SK-N-SH (cell line): ENCODE measurements at regions not wholly inside any gene's neighbourhood (a gene's known extent, or its start where the extent isn't known, plus 50 kb on each side); places are given as distances from the start of the nearest gene placed in this dataset.

Experiments
- CTCF ChIA-PET: fragments of 300-600, 350-600 bp; formaldehyde crosslinking; extraction: SDS; loops from one replicate; lab custom pipeline; 2021; lab: Yijun Ruan, JAX
- POLR2A ChIA-PET: fragments of 350-600 bp; sonication (Branson Sonifier 250); formaldehyde crosslinking; extraction: SDS; loops from one replicate; lab custom pipeline; 2020; ENCODE audit warnings: antibody characterized with exemption, inconsistent platforms; lab: Yijun Ruan, JAX
- DNase-seq: peaks from one replicate; pipeline ENCODE4 v3.0.0; 2012
- H2AFZ ChIP-seq: fragments of 200-600 bp; sonication (generic); 2 replicates; pipeline ENCODE4 v1.8.1; 2016; ENCODE audit warnings: antibody characterized with exemption, mild to moderate bottlenecking, low read depth
- H3F3A ChIP-seq: fragments of 200-600 bp; sonication (generic); replicated peaks from 2 replicates; pipeline ENCODE3; 2016; ENCODE audit warnings: antibody characterized with exemption, mild to moderate bottlenecking; ENCODE audit not compliant: insufficient read depth
- H3K27ac ChIP-seq, 2 experiments: fragments of 200-500 bp in 1 of 2; fragments of 200-600 bp in 1 of 2; sonication (Bioruptor generic) in 1 of 2; sonication (generic), shearing (Covaris generic) in 1 of 2; 2 replicates each; pipeline versions ENCODE4 v1.5.1 to v1.6.1; 2014 to 2016; ENCODE audit warnings: low read depth in 2 of 2, inconsistent platforms in 1 of 2, low read length in 1 of 2, mild to moderate bottlenecking in 1 of 2, mixed read lengths in 1 of 2
- H3K27me3 ChIP-seq: fragments of 200-600 bp; sonication (generic), shearing (Covaris generic); 2 replicates; pipeline ENCODE4 v1.6.1; 2016; ENCODE audit warnings: mixed run types; ENCODE audit not compliant: insufficient read depth
- H3K36me3 ChIP-seq, 2 experiments: fragments of 200-500 bp in 1 of 2; fragments of 200-600 bp in 1 of 2; sonication (Bioruptor generic) in 1 of 2; sonication (generic) in 1 of 2; replicated peaks in 1 of 2; 2 replicates each; pipeline versions ENCODE3 to v1.5.1; 2014 to 2016; ENCODE audit warnings: low read length in 1 of 2, mild to moderate bottlenecking in 1 of 2; ENCODE audit not compliant: insufficient read depth in 2 of 2, control insufficient read depth in 1 of 2
- H3K4me1 ChIP-seq, 2 experiments: fragments of 200-500 bp in 1 of 2; fragments of 200-600 bp in 1 of 2; sonication (Bioruptor generic) in 1 of 2; sonication (generic), shearing (Covaris generic) in 1 of 2; 2 replicates each; pipeline versions ENCODE4 v1.5.1 to v1.6.1; 2014 to 2016; ENCODE audit warnings: low read depth in 1 of 2, low read length in 1 of 2, mixed run types in 1 of 2; ENCODE audit not compliant: insufficient read depth in 2 of 2, control insufficient read depth in 1 of 2
- H3K4me2 ChIP-seq: fragments of 200-600 bp; sonication (generic), shearing (Covaris generic); 2 replicates; pipeline ENCODE4 v1.6.1; 2017; ENCODE audit warnings: mixed run types
- H3K4me3 ChIP-seq, 2 experiments: fragments of 200-500 bp in 1 of 2; fragments of 200-600 bp in 1 of 2; sonication (Bioruptor generic) in 1 of 2; sonication (generic), shearing (Covaris generic) in 1 of 2; 2 replicates each; pipeline versions ENCODE4 v1.5.1 to v1.8.1; 2014 to 2016; ENCODE audit warnings: low read depth in 2 of 2, inconsistent platforms in 1 of 2, low read length in 1 of 2, mild to moderate bottlenecking in 1 of 2, mixed read lengths in 1 of 2, moderate library complexity in 1 of 2
- H3K79me2 ChIP-seq: fragments of 200-600 bp; sonication (generic); 2 replicates; pipeline ENCODE4 v1.8.1; 2017; ENCODE audit warnings: mild to moderate bottlenecking; ENCODE audit not compliant: insufficient read depth
- H3K9ac ChIP-seq: fragments of 200-600 bp; sonication (generic); 2 replicates; pipeline ENCODE4 v1.6.1; 2017; ENCODE audit warnings: mixed run types
- H3K9me2 ChIP-seq: fragments of 200-600 bp; sonication (generic); 2 replicates; pipeline ENCODE4 v1.6.1; 2017; ENCODE audit warnings: mixed run types
- H3K9me3 ChIP-seq: fragments of 200-600 bp; sonication (generic); 2 replicates; pipeline ENCODE4 v1.6.1; 2017; ENCODE audit warnings: mixed run types, mild to moderate bottlenecking, moderate library complexity
- H4K20me1 ChIP-seq: fragments of 200-600 bp; sonication (generic); 2 replicates; pipeline ENCODE4 v1.6.1; 2017; ENCODE audit warnings: mild to moderate bottlenecking, mixed run types; ENCODE audit not compliant: insufficient read depth
- ELF1 ChIP-seq: IDR thresholded peaks from 2 replicates; pipeline ENCODE4 v1.4.0; 2012
- EP300 ChIP-seq, 2 experiments: IDR thresholded peaks; 2 replicates each; pipeline versions ENCODE4 v1.4.0 to v1.6.1; 2012; ENCODE audit warnings: borderline replicate concordance in 1 of 2, low read depth in 1 of 2, low read length in 1 of 2
- FOSL2 ChIP-seq: IDR thresholded peaks from 2 replicates; pipeline ENCODE4 v1.4.0; 2012; ENCODE audit warnings: low read depth, mild to moderate bottlenecking, moderate library complexity, borderline replicate concordance
- GATA2 ChIP-seq: sonication (generic); formaldehyde crosslinking; IDR thresholded peaks from 2 replicates; pipeline ENCODE4 v1.5.0; 2020; ENCODE audit warnings: mild to moderate bottlenecking, missing genetic modification reagents
- JUND ChIP-seq: IDR thresholded peaks from 2 replicates; pipeline ENCODE4 v1.4.0; 2012
- MEF2A ChIP-seq: IDR thresholded peaks from 2 replicates; pipeline ENCODE4 v1.4.0; 2012; ENCODE audit warnings: low read depth, borderline replicate concordance
- MXI1 ChIP-seq: IDR thresholded peaks from 2 replicates; pipeline ENCODE4 v1.6.1; 2012; ENCODE audit warnings: mild to moderate bottlenecking, low read depth, low read length, improper control_type of control experiment
- NFIC ChIP-seq: IDR thresholded peaks from 2 replicates; pipeline ENCODE4 v1.4.0; 2012; ENCODE audit warnings: borderline replicate concordance
- PBX3 ChIP-seq: IDR thresholded peaks from 2 replicates; pipeline ENCODE4; 2012
- RAD21 ChIP-seq: IDR thresholded peaks from 2 replicates; pipeline ENCODE4 v1.6.1; 2012; ENCODE audit warnings: mild to moderate bottlenecking, low read length
- SIN3A ChIP-seq: IDR thresholded peaks from 2 replicates; pipeline ENCODE4 v1.6.1; 2012; ENCODE audit warnings: low read depth, mild to moderate bottlenecking, low read length, moderate library complexity, borderline replicate concordance
- SMC3 ChIP-seq: IDR thresholded peaks from 2 replicates; pipeline ENCODE4 v1.6.1; 2012; ENCODE audit warnings: low read depth, low read length, improper control_type of control experiment
- TCF12 ChIP-seq: IDR thresholded peaks from 2 replicates; pipeline ENCODE4 v1.4.0; 2012
- USF1 ChIP-seq: IDR thresholded peaks from 2 replicates; pipeline ENCODE4 v1.4.0; 2012; ENCODE audit warnings: low read depth, borderline replicate concordance
- WGBS: methylation state at CpG from one replicate; pipeline ENCODE4 v1.1.6; 2017; ENCODE audit warnings: low lambda C conversion rate; 5-methylcytosine and 5-hydroxymethylcytosine counted together
- TF ChIP-seq, protein P1 (sequence below): IDR thresholded peaks from 2 replicates; pipeline ENCODE4 v1.4.0; 2012; ENCODE audit warnings: low read depth

GRCh38 chr1:218803351-218803997, 370.2 kb upstream of the LYPLAL1 start:
- Histone ChIP-seq H3K36me3 (no peaks in the 10 kb centered on the region), H3K4me3 (no peak overlapping the region), H3K27me3 (no peaks in the 10 kb centered on the region), H4K20me1 (no peaks in the 10 kb centered on the region), H3F3A (peaks cover 10% of the 10 kb centered on the region), H3K9me2 (no peaks in the 10 kb centered on the region), H3K27ac (peak overlapping the region in 1 of 2 experiments; percentile 51; a peak in 2 of 4 replicates), H3K4me1 (no peaks in the 10 kb centered on the region; a peak in 1 of 4 replicates), H3K79me2 (no peaks in the 10 kb centered on the region), H3K9me3 (no peaks in the 10 kb centered on the region), H2AFZ (no peak overlapping the region), H3K9ac (no peak overlapping the region), H3K4me2 (no peak overlapping the region)
- POLR2A ChIA-PET: no interaction called here
- DNase-seq: no peak
- CTCF ChIA-PET: no interaction called here
- 88% methylated on average over 3 of the region's 3 CpGs for WGBS
- TF ChIP-seq USF1: no peak
- no peak for TF ChIP-seq PBX3
- no peak for TF ChIP-seq MXI1
- no peak for TF ChIP-seq SMC3
- no peak for TF ChIP-seq FOSL2
- TF ChIP-seq, protein P1, sequence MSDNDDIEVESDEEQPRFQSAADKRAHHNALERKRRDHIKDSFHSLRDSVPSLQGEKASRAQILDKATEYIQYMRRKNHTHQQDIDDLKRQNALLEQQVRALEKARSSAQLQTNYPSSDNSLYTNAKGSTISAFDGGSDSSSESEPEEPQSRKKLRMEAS: no peak

DNA sequence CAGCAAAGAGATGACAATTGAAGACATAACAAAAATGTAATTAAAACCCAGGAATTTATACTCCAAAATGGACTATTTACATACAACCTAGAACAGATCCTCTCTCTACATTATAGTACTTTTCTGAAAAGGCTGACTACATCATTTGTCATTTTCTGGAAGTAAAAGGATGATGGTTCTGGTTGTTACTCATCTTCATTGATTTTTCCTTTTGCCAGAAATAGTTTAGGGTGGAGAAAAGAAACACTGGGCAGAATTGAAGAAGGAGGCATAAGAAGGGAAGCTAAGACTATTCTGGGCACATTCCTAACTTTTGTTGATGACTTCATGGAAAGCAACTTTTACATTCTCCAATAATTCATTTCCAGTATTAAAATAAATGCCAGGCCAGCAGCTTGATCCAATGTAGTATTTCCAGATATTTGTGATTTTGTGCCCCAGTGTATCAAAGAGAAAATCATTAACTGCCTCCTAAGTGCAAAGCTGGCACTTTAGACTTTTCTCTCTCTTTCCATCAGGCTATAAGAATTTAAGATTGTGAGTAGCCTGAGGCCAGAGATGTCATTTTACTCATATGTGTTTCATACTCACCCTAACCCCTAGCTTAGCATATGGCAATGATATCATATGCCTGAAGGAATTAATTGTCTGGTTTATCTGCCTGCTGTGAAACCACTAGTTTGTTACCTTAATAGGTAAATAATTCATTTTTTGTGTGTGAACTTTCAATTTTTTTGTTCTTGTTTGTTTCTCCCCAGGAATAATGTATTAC, 369.5 kb upstream of the LYPLAL1 start:
- no peak overlapping the region for H3K4me3 ChIP-seq
- H2AFZ ChIP-seq: no peak overlapping the region
- peak overlapping the region; percentile 3 to 51; a peak in 3 of 4 replicates for H3K27ac ChIP-seq
- H3K27me3 ChIP-seq: no peaks in the 10 kb centered on the region
- no peaks in the 10 kb centered on the region for H3K9me2 ChIP-seq
- no peaks in the 10 kb centered on the region for H3K36me3 ChIP-seq
- POLR2A ChIA-PET: no interaction called here
- H3K9ac ChIP-seq: no peak overlapping the region
- CTCF ChIA-PET: no interaction called here
- peaks cover 10% of the 10 kb centered on the region for H3F3A ChIP-seq
- peak overlapping the region; percentile 9; the same call in 1 of the 2 replicates for H3K4me2 ChIP-seq
- no peaks in the 10 kb centered on the region; a peak in 1 of 4 replicates for H3K4me1 ChIP-seq
- no peaks in the 10 kb centered on the region for H3K79me2 ChIP-seq
- H3K9me3 ChIP-seq: no peaks in the 10 kb centered on the region
- no peak for DNase-seq
- no peak for TF ChIP-seq SMC3
- TF ChIP-seq EP300 (IDR thresholded peaks at IDR 0.05; ENCODE audit: borderline replicate concordance in 1 of 2, low read depth in 1 of 2, low read length in 1 of 2): peak in 1 of 2 experiments; percentile 50; a peak in 1 of 4 replicates
- peak; percentile 17; the same call in 1 of the 2 replicates for TF ChIP-seq JUND
- TF ChIP-seq GATA2 (CRISPR knock-in tag): no peak
- TF ChIP-seq RAD21: no peak
- TF ChIP-seq MEF2A: peak; percentile 68; the same call in 1 of the 2 replicates
- TF ChIP-seq SIN3A: no peak
- TF ChIP-seq PBX3: peak; percentile 40; the same call in 1 of the 2 replicates
- no peak for TF ChIP-seq NFIC
- TF ChIP-seq FOSL2: peak; percentile 41; the same call in 1 of the 2 replicates
- TF ChIP-seq ELF1: no peak
- peak; percentile 19; the same call in 1 of the 2 replicates for TF ChIP-seq TCF12
- no peaks in the 10 kb centered on the region for H4K20me1 ChIP-seq
